ENCODE measurements at regions not wholly inside any gene's neighbourhood (a gene's known extent, or its start where the extent isn't known, plus 50 kb on each side); places are given as distances from the start of the nearest gene placed in this dataset.

DNA sequence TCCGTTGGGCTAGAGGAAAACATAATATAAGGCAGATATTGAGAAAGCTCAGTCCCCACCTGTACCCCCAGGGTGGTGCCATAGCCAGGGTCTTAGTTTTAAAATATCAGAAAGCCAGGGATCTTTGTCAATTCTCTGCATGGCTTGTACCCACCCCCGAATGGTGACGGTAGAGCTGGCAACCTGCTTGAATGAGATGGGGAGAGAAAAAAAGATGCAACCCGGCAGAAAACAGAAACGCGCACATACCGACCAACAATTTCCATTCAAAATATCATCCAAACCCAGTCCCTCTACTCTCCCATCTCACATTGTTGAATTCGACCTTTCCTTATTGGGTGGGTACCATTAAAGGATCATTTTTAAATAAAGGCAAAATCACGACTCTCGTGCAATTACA is 543.9 kb downstream of the MIAT start:
- Histone ChIP-seq H2BK12ac (ENCODE audit: insufficient read length, low read depth, low read length) (no peak overlapping the region), H3K18ac (ENCODE audit: insufficient read length, low read depth, low read length) (no peak overlapping the region), H4K20me1 (ENCODE audit: control insufficient read depth, insufficient read depth, insufficient read length) (no peaks in the 10 kb centered on the region), H3K23me2 (ENCODE audit: insufficient read length, low read depth, low read length, poor library complexity, severe bottlenecking) (no peaks in the 10 kb centered on the region), H3K14ac (ENCODE audit: insufficient read depth, low read length) (no peak overlapping the region), H3K9me3 (ENCODE audit: control insufficient read depth, low read depth, low read length) (no peaks in the 10 kb centered on the region), H4K8ac (replicated peaks; ENCODE audit: insufficient read length, low read depth, low read length) (no peak overlapping the region), H3K27ac (ENCODE audit: insufficient read length, low read depth, low read length) (no peak overlapping the region), H4K5ac (ENCODE audit: insufficient read length, low read depth, low read length) (no peak overlapping the region), H2AK5ac (ENCODE audit: insufficient read length, low read length) (no peak overlapping the region), H2BK5ac (ENCODE audit: insufficient read length, low read length) (no peak overlapping the region), H3K56ac (ENCODE audit: insufficient read length, low read depth, low read length) (no peak overlapping the region), H3K4me1 (ENCODE audit: insufficient read depth, low read length) (peaks cover 2% of the 10 kb centered on the region; the same call in 1 of the 2 replicates), H3K23ac (ENCODE audit: insufficient read length, low read depth, low read length) (no peak overlapping the region), H3K4me2 (ENCODE audit: insufficient read depth, insufficient read length, low read length) (no peak overlapping the region), H4K91ac (ENCODE audit: insufficient read length, low read depth, low read length) (no peak overlapping the region), H2BK20ac (ENCODE audit: low read depth, low read length, poor library complexity, severe bottlenecking) (no peak overlapping the region), H2AFZ (ENCODE audit: low read length) (no peak overlapping the region), H3K79me2 (ENCODE audit: insufficient read depth, low read length) (no peaks in the 10 kb centered on the region), H2BK15ac (ENCODE audit: low read depth, low read length) (no peak overlapping the region), H3T11ph (ENCODE audit: low read length) (no peak overlapping the region), H2BK120ac (ENCODE audit: low read depth, low read length, poor library complexity, severe bottlenecking) (no peak overlapping the region), H3K9ac (ENCODE audit: extremely low read depth, insufficient read length, low read length) (no peak overlapping the region), H3K4ac (ENCODE audit: low read depth, low read length) (no peak overlapping the region), H3K27me3 (ENCODE audit: insufficient read depth, low read length) (no peaks in the 10 kb centered on the region), H3K79me1 (ENCODE audit: insufficient read depth, low read depth, low read length, poor library complexity, severe bottlenecking) (no peaks in the 10 kb centered on the region)
- Mint-ChIP-seq H3K27me3 (ENCODE audit: low read depth) (peaks cover 16% of the 10 kb centered on the region), H3K9me3 (no peaks in the 10 kb centered on the region; a peak in 1 of 5 replicates), H3K4me1 (peaks cover 26 to 34% of the 10 kb centered on the region in 2 experiments), H3K36me3 (ENCODE audit: insufficient read depth in 1 of 3, low read depth in 3 of 3) (peaks cover 0 to 3% (median 0%) of the 10 kb centered on the region in 3 experiments; a peak in 3 of 7 replicates), H3K27ac (peak overlapping the region in 1 of 3 experiments; percentile 0; a peak in 1 of 7 replicates), H3K4me3 (no peak overlapping the region)
- no CpG with 5 or more reads among the region's 10 CpGs for WGBS (ENCODE audit: extremely low coverage, insufficient read length, low lambda C conversion rate)
- TF ChIP-seq, protein P1, sequence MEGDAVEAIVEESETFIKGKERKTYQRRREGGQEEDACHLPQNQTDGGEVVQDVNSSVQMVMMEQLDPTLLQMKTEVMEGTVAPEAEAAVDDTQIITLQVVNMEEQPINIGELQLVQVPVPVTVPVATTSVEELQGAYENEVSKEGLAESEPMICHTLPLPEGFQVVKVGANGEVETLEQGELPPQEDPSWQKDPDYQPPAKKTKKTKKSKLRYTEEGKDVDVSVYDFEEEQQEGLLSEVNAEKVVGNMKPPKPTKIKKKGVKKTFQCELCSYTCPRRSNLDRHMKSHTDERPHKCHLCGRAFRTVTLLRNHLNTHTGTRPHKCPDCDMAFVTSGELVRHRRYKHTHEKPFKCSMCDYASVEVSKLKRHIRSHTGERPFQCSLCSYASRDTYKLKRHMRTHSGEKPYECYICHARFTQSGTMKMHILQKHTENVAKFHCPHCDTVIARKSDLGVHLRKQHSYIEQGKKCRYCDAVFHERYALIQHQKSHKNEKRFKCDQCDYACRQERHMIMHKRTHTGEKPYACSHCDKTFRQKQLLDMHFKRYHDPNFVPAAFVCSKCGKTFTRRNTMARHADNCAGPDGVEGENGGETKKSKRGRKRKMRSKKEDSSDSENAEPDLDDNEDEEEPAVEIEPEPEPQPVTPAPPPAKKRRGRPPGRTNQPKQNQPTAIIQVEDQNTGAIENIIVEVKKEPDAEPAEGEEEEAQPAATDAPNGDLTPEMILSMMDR (conservative IDR thresholded peaks at IDR 0.05) = no peak
- DNase-seq = no peak
